ENCODE measurements at regions not wholly inside any gene's neighbourhood (a gene's known extent, or its start where the extent isn't known, plus 50 kb on each side); places are given as distances from the start of the nearest gene placed in this dataset.

DNA sequence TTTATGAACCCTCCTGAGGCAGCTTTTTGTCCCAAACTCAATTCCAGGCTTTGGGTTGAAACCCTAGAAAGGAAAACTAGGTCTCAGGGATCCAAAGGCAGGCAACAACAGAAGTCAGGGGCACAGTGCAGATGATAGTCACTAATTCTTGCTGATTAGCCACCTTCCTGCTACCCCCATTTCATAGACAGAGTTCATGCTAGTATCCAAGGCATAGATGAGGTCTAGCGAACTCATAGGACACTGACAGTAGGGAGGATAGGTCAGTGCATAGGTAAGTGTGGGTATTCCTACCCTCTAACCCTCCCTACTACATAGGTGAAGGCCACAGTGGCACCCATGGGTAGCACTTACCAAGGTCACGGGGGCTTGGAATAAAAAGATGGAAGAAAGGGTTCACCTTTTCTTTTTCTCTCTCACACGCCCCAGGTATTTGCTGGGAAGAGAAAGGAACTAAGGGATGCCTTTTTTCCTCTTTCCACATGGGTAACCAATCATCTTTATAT is 86.2 kb downstream of the SLC25A46 start:
- TF ChIP-seq, protein P1, sequence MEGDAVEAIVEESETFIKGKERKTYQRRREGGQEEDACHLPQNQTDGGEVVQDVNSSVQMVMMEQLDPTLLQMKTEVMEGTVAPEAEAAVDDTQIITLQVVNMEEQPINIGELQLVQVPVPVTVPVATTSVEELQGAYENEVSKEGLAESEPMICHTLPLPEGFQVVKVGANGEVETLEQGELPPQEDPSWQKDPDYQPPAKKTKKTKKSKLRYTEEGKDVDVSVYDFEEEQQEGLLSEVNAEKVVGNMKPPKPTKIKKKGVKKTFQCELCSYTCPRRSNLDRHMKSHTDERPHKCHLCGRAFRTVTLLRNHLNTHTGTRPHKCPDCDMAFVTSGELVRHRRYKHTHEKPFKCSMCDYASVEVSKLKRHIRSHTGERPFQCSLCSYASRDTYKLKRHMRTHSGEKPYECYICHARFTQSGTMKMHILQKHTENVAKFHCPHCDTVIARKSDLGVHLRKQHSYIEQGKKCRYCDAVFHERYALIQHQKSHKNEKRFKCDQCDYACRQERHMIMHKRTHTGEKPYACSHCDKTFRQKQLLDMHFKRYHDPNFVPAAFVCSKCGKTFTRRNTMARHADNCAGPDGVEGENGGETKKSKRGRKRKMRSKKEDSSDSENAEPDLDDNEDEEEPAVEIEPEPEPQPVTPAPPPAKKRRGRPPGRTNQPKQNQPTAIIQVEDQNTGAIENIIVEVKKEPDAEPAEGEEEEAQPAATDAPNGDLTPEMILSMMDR (IDR thresholded peaks at IDR 0.05), result no peak
- no peak for TF ChIP-seq POLR2A (IDR thresholded peaks at IDR 0.05)
- no peak for TF ChIP-seq POLR2AphosphoS5 (IDR thresholded peaks at IDR 0.05)
